ENCODE measurements at regions not wholly inside any gene's neighbourhood (a gene's known extent, or its start where the extent isn't known, plus 50 kb on each side); places are given as distances from the start of the nearest gene placed in this dataset.
"Not testable (repeated sequence)": the region's sequence is repeated elsewhere in the genome, so short reads cannot be mapped to it uniquely, and the experiment has no call there.

DNA sequence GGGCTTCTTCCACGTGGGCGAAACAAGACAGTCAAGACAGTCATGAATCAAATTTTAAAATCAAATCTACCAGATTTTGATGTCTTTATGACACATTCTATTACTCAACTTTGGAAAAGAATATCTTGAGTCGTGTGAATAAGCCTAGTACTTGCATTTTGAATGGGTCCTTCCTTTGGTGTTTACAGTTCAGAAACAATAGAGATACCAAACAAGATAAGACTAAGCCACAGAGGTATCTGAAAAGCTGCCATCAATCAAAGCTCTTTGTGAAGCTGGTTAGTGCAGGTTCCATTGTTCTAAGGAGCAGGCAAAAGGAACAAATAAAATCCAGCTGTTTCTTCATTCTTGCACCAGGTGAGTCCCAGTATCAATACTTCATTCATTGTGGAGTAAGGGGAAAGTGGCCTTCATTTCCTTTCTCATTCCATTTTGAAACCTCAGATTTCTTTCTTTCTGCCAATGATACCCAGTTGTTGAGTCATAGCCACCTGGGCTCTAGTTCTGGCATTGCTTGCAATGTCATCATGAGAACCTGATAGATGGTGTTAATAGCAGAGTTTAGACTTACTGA, 151.7 kb upstream of the L3MBTL4 start:
- DNase-seq (ENCODE audit: low read depth), result peak; percentile 82
- H3K4me3 ChIP-seq (ENCODE audit: low read depth, low read length), result no peak overlapping the region
- TF ChIP-seq, protein P1, sequence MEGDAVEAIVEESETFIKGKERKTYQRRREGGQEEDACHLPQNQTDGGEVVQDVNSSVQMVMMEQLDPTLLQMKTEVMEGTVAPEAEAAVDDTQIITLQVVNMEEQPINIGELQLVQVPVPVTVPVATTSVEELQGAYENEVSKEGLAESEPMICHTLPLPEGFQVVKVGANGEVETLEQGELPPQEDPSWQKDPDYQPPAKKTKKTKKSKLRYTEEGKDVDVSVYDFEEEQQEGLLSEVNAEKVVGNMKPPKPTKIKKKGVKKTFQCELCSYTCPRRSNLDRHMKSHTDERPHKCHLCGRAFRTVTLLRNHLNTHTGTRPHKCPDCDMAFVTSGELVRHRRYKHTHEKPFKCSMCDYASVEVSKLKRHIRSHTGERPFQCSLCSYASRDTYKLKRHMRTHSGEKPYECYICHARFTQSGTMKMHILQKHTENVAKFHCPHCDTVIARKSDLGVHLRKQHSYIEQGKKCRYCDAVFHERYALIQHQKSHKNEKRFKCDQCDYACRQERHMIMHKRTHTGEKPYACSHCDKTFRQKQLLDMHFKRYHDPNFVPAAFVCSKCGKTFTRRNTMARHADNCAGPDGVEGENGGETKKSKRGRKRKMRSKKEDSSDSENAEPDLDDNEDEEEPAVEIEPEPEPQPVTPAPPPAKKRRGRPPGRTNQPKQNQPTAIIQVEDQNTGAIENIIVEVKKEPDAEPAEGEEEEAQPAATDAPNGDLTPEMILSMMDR (IDR thresholded peaks at IDR 0.05; ENCODE audit: control insufficient read depth, extremely low read depth, insufficient read depth), result no peak

DNA sequence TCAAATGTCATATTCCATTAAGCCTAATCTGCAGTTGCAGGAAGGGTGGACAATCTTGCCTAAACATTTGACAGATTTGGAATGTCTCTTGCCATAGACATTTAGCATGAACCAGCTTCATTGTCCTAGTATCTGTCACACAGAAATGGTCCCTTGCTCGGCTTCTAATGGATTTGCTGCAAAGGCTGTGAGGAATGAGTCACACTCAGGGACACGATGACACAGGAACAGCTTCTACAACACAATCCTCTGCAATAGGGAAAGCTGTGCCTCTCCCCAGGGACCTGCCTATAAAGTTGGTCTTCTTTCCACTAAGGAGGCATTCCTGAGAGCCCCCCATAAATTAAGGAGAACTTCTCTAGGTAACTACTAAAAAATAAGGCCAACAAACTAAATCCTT, 155.1 kb upstream of the L3MBTL4 start:
- DNase-seq (ENCODE audit: low read depth), result no peak
- TF ChIP-seq, protein P1 (IDR thresholded peaks at IDR 0.05; ENCODE audit: control insufficient read depth, extremely low read depth, insufficient read depth), result no peak
- H3K4me3 ChIP-seq (ENCODE audit: low read depth, low read length), result no peak overlapping the region

DNA sequence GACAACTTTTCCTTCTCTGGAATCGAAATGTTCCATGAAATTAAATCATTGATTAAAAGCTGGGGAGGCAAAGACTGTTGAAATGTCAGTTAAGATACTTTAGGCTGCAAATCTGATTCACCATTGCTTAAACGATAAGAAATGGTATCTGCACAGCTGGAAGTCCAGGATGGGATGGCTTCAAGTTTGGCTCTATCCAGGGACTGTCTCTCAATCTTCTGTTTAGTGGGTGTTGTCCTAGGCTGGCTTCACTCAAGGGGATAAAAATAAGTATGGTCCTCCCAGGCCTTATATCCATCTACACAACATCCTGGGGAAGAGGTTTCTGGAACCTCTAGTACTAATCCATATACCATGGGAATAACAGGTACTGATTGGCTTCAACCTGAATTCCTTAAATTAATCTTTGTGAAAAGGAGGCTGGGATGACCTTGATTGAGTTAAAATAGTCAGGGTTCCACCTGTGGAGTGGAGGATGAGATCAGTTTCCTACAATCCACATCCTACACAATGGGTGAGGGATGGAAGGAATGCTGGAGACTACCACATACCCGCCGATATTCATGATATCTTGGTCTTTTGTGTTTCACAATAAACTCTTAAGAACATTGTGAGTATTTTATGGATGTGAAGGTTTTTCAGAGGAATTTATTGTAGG, 156.0 kb upstream of the L3MBTL4 start:
- TF ChIP-seq, protein P1 (IDR thresholded peaks at IDR 0.05; ENCODE audit: control insufficient read depth, extremely low read depth, insufficient read depth), result no peak
- no peak for DNase-seq (ENCODE audit: low read depth)
- no peak overlapping the region for H3K4me3 ChIP-seq (ENCODE audit: low read depth, low read length)

DNA sequence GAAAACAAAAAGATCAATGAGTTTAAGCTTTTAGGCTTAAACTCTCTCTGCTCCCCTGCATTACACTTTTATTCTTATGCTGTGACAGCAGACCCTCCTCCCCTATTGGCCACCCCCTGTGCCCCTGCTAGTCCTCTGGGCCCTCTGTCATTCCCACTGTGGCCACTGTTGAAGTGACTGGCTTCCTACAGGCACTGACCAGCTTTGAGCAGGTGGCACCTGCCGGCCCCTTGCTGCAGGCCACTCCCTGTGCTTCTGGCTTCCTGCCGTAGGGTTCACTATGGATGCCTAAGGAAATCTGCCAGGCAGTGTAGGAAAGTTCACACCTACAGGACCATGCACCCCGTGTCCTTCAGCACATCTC, 156.5 kb upstream of the L3MBTL4 start:
- TF ChIP-seq, protein P1 (IDR thresholded peaks at IDR 0.05; ENCODE audit: control insufficient read depth, extremely low read depth, insufficient read depth), result no peak
- no peak overlapping the region for H3K4me3 ChIP-seq (ENCODE audit: low read depth, low read length)
- DNase-seq (ENCODE audit: low read depth), result no peak

DNA sequence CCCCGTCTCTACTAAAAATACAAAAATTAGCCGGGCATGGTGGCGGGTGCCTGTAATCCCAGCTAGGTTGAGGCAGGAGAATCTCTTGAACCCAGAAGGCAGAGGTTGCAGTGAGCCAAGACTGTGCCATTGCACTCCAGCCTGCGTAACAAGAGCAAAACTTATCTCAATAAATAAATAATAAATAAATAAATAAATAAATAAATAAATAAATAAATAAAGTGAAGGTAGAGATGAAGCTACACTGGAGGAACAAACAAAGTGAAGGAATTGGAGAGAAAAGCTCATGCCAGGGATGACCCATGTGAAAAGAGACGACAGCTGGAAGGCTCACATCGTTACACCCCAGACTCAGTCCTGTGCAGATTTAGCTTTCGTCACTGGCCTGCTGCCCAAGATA, 157.3 kb upstream of the ARHGAP28 start:
- not testable (repeated sequence) for DNase-seq (ENCODE audit: low read depth); H3K4me3 ChIP-seq (ENCODE audit: low read depth, low read length)

DNA sequence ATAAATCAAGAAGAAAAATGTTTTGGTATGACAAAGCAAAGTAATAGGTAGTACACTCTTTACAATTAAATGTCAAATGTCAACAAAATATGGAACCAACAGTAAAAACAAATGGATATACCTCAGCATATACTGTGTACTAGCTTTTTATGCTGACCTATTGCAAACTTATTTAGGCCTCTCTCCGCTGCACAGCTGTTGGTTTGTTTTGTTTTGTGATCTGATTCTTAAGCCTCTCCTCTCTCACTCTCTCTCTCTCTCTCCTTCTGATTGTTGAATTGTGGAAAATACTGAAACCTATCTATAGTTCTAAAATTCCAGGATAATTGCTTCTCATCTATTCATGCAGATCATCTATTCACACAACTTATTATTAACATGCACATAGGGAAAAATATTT, 154.9 kb upstream of the ARHGAP28 start:
- H3K4me3 ChIP-seq (ENCODE audit: low read depth, low read length), result no peak overlapping the region
- DNase-seq (ENCODE audit: low read depth), result no peak
- TF ChIP-seq, protein P1 (IDR thresholded peaks at IDR 0.05; ENCODE audit: control insufficient read depth, extremely low read depth, insufficient read depth), result no peak

DNA sequence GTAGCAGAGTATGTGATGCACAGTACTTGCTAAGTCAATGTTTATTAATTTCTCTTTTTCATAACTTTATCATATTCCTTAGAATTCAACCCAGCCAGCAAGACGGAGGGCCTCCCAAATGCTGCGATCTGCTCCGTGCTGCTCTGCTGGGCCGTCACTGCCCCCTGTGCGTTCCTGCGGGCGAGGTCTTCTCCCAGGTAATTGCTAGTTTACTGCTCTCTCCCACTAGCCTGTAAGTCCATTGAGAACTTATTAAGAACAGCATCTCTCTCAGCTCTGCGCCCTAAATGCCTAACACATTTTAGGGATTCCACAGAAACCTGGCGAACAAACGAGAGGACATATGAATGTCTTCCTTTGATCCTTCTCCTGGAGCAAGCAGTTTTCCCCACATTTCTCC, 153.6 kb upstream of the ARHGAP28 start:
- TF ChIP-seq, protein P1 (IDR thresholded peaks at IDR 0.05; ENCODE audit: control insufficient read depth, extremely low read depth, insufficient read depth), result no peak
- H3K4me3 ChIP-seq (ENCODE audit: low read depth, low read length), result no peak overlapping the region
- DNase-seq (ENCODE audit: low read depth), result no peak
